Mesothelial cell of epicardium (in vitro differentiated cells): ENCODE measurements at regions not wholly inside any gene's neighbourhood (a gene's known extent, or its start where the extent isn't known, plus 50 kb on each side); places are given as distances from the start of the nearest gene placed in this dataset.

Source experiments
- DNase-seq, 2 experiments: peaks; one replicate each; pipeline ENCODE4 v3.0.0; 2021; ENCODE audit warnings: low spot score in 2 of 2; ENCODE audit not compliant: unreplicated experiment in 2 of 2
- H3K27ac Mint-ChIP-seq: 2 replicates; pipeline ENCODE4 v1.8.0; 2021; ENCODE audit warnings: mixed read lengths
- H3K27me3 Mint-ChIP-seq: 2 replicates; pipeline ENCODE4 v1.8.0; 2021; ENCODE audit warnings: low read depth, mixed read lengths
- H3K36me3 Mint-ChIP-seq: 2 replicates; pipeline ENCODE4 v1.8.0; 2021; ENCODE audit warnings: mixed read lengths
- H3K4me1 Mint-ChIP-seq: 2 replicates; pipeline ENCODE4 v1.8.0; 2021; ENCODE audit warnings: mixed read lengths
- H3K4me3 Mint-ChIP-seq: 2 replicates; pipeline ENCODE4 v1.8.0; 2021; ENCODE audit warnings: mild to moderate bottlenecking, moderate library complexity, mixed read lengths
- H3K9me3 Mint-ChIP-seq: 2 replicates; pipeline ENCODE4 v1.8.0; 2021; ENCODE audit warnings: mixed read lengths
- TF ChIP-seq, protein P1 (sequence below): fragments of 200-600 bp; sonication (generic); IDR thresholded peaks from one replicate; pipeline ENCODE4 v1.5.0; 2021; ENCODE audit warnings: antibody characterized with exemption; ENCODE audit not compliant: unreplicated experiment

DNA sequence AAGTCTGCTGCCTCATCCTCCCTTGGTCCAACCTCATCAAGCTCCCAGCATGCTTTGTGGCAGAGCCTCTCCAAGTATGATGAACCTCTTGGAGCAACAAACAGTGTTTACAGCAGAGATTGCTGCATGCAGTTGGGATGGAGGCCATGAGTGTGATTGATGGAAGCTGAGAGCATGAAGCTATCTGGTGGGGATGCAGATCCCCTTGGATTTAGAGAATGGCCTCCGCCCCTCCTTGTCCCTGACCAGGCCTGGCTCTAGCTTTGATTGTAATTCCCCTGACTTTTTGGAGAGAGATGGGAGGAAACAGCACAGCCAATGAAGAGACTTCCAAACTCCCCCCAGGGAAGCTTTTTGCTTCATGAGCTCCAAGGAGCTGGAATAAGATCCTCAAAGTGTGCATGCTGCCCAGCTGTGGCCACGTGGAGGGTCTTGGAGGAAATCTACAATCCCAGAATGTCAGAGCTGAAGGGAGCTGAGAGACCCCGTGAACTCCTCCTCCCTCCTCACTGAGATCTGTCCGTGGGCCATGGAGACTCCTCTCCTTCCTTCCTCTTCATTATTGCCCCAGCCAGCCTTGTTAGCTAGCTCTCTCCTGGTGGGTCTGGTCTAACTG, 165.3 kb upstream of the USP24 start:
- H3K27me3 Mint-ChIP-seq = no peaks in the 10 kb centered on the region
- DNase-seq = no peak
- TF ChIP-seq, protein P1, sequence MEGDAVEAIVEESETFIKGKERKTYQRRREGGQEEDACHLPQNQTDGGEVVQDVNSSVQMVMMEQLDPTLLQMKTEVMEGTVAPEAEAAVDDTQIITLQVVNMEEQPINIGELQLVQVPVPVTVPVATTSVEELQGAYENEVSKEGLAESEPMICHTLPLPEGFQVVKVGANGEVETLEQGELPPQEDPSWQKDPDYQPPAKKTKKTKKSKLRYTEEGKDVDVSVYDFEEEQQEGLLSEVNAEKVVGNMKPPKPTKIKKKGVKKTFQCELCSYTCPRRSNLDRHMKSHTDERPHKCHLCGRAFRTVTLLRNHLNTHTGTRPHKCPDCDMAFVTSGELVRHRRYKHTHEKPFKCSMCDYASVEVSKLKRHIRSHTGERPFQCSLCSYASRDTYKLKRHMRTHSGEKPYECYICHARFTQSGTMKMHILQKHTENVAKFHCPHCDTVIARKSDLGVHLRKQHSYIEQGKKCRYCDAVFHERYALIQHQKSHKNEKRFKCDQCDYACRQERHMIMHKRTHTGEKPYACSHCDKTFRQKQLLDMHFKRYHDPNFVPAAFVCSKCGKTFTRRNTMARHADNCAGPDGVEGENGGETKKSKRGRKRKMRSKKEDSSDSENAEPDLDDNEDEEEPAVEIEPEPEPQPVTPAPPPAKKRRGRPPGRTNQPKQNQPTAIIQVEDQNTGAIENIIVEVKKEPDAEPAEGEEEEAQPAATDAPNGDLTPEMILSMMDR = no peak
- H3K36me3 Mint-ChIP-seq = no peaks in the 10 kb centered on the region
- H3K27ac Mint-ChIP-seq = no peak overlapping the region
- H3K9me3 Mint-ChIP-seq = no peaks in the 10 kb centered on the region
- H3K4me3 Mint-ChIP-seq = no peak overlapping the region
- peaks cover 12% of the 10 kb centered on the region for H3K4me1 Mint-ChIP-seq

DNA sequence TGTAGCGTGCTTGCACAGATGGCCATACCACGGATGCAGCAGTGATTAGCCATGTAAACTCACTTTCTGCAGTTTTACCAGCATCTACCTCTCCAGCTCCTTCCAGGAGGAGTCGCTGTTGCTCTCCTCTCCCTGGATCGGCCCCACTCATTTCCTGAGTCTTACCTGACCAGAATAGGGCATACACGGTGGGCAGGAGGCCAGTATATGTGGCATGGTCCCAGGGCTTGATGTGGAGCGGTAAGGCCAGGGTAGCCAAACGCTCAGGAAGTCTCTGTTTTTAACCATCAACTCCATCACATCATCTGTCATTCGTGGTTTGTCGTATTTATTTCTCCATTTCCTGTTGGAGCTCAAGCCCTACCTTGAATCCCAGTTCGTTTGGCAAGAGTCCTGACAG, 163.4 kb upstream of the USP24 start:
- H3K4me1 Mint-ChIP-seq = peaks cover 6% of the 10 kb centered on the region
- no peak overlapping the region for H3K27ac Mint-ChIP-seq
- peak in 1 of 2 experiments; percentile 63 for DNase-seq
- H3K4me3 Mint-ChIP-seq = no peak overlapping the region
- H3K36me3 Mint-ChIP-seq = no peaks in the 10 kb centered on the region
- H3K27me3 Mint-ChIP-seq = no peaks in the 10 kb centered on the region
- TF ChIP-seq, protein P1 = peak; percentile 51
- no peaks in the 10 kb centered on the region for H3K9me3 Mint-ChIP-seq

DNA sequence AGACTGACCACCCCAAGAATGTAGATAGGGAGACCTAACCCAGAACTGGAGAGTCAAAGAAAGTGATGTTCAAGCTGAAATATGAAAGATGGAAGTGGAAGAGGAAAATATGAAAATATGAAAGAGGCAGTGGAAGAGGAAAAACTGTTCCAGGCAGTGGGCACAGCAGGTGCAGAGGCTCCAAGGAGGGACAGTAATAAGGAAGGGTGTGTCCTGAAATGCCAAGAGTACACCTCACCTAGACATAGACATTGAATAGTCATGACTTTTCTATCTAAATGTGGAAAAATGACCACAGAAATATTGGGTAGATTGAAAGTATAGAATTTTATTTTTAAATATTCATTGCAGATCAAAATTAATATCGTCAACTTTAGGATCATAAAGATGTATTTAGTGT, 161.7 kb upstream of the USP24 start:
- no peaks in the 10 kb centered on the region for H3K27me3 Mint-ChIP-seq
- no peaks in the 10 kb centered on the region for H3K36me3 Mint-ChIP-seq

DNA sequence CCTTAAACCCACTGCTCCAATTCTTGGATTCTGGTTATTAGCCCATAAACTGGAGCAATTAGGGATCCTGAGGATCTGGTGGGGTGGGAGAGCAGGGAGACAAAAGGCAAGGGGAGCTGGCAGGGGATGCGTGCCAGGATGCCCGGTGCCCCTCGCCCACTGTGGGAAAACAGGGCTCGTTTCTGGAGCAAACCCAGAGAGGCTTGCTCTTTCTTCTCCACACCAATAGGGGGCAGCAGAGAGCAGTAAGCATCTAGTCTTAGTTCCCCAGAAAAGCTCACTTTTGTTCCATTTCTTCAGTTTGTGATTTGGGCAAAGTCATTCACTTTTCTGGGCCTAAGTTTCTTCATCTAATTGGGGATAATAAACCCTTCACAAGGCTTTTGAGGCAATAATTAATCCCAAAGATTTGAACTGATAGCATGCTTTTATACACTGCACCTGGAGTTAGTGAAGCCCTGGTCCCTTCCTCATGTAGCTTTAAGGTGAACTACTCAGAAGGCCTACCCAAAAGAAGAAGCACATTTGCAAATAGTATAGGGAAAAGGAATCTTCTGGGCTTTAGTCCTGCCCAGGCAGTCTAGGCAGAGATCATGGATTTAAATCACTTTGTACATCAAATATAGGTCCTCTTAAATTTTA, 160.6 kb upstream of the USP24 start:
- Mint-ChIP-seq H3K27me3 (no peaks in the 10 kb centered on the region), H3K4me1 (peaks cover 2% of the 10 kb centered on the region), H3K27ac (no peak overlapping the region), H3K36me3 (no peaks in the 10 kb centered on the region), H3K4me3 (no peak overlapping the region), H3K9me3 (no peaks in the 10 kb centered on the region)
- TF ChIP-seq, protein P1 = peak; percentile 94
- peak in 1 of 2 experiments; percentile 56 for DNase-seq

More for the DNA sequence above, 161.7 kb upstream of the USP24 start:
- H3K4me1 Mint-ChIP-seq = peaks cover 2% of the 10 kb centered on the region
- no peak overlapping the region for H3K27ac Mint-ChIP-seq
- no peak for DNase-seq
- TF ChIP-seq, protein P1 = no peak
- no peak overlapping the region for H3K4me3 Mint-ChIP-seq
- H3K9me3 Mint-ChIP-seq = no peaks in the 10 kb centered on the region

DNA sequence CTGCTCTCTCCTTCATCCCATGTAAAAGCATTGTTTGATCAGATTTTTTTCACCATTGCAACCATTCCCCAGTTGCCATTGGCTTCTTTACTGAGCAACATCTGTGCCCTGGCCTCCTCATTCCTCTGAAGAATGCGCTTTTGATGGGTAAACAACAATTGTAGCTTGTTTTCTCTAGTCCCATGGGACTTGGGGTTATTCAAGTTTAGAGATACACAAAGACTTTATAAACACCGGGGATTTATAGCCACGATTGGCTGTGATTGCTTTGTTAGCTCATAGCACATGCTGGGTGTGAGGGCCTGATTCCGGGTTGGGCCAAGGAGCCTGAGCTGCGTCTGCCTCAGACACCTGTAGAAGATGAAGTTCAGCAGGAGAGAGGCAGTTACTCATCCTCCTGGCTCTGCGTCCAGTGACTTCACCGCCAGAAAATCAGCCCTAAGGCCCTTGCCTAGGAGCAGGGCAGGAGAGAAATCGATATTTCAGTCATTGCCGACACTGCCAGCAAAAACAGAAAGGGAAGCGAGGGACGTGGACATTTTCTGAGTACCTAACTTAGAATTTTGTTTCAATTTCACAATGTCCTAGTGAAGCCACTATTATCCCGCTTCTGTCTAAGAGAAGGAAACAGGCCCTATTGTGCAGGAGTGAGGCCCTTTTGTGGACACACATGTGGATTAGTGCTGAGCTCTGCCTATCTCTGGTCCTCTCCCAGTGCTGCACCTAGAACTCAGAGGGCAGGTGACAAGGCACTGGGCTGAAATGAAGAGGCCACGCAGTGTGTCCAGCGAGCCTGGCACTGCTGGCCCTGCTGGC, 159.8 kb upstream of the USP24 start:
- TF ChIP-seq, protein P1 = no peak
- H3K27me3 Mint-ChIP-seq = peaks cover 4% of the 10 kb centered on the region
- no peak overlapping the region for H3K4me3 Mint-ChIP-seq
- no peaks in the 10 kb centered on the region for H3K9me3 Mint-ChIP-seq
- peaks cover 2% of the 10 kb centered on the region for H3K4me1 Mint-ChIP-seq
- H3K36me3 Mint-ChIP-seq = no peaks in the 10 kb centered on the region
- no peak for DNase-seq
- H3K27ac Mint-ChIP-seq = no peak overlapping the region
